ENCODE measurements at regions not wholly inside any gene's neighbourhood (a gene's known extent, or its start where the extent isn't known, plus 50 kb on each side); places are given as distances from the start of the nearest gene placed in this dataset.

- no peak overlapping the region for H3K4me3 ChIP-seq
- ChIA-PET SMC1A (ENCODE audit: uncharacterized antibody, unreplicated experiment) (no interaction called here), CTCF (no interaction called here), RAD21 (ENCODE audit: unreplicated experiment) (no interaction called here), POLR2A (no interaction called here)
- 2% methylated on average over 2 of the region's 2 CpGs for WGBS (ENCODE audit: insufficient coverage, insufficient replicate concordance, low lambda C conversion rate, missing lambda C conversion rate)
- in situ Hi-C loops (cut with MboI) (no loop called here), intact Hi-C loops (cut with micrococcal nuclease; ENCODE audit: unreplicated experiment) (no loop called here)
- DNase-seq (ENCODE audit: low read depth, low spot score) (no peak), ATAC-seq (no peak), FAIRE-seq (no peak)
- no peaks in the 10 kb centered on the region for H3K79me2 ChIP-seq (ENCODE audit: control insufficient read depth, insufficient read depth, low read length)
- H3K9ac ChIP-seq (ENCODE audit: control insufficient read depth, insufficient read depth, low read length), result no peak overlapping the region
- H3K27me3 ChIP-seq (replicated peaks in 1 of 2; ENCODE audit: control insufficient read depth in 2 of 2, insufficient read depth in 2 of 2, low read length in 1 of 2), result no peaks in the 10 kb centered on the region; a peak in 2 of 4 replicates
- H2AFZ ChIP-seq (ENCODE audit: control insufficient read depth, low read depth, low read length), result no peak overlapping the region
- H3K27ac ChIP-seq (ENCODE audit: control insufficient read depth, insufficient read depth), result no peak overlapping the region
- H4K20me1 ChIP-seq (ENCODE audit: control insufficient read depth, insufficient read depth), result no peaks in the 10 kb centered on the region
- H3K36me3 ChIP-seq (ENCODE audit: control insufficient read depth in 2 of 2, insufficient read depth in 2 of 2, low read length in 1 of 2), result no peaks in the 10 kb centered on the region
- H3K4me2 ChIP-seq (ENCODE audit: control insufficient read depth, insufficient read depth), result no peak overlapping the region
- no TSS peak for BruUV-seq (replicated peaks)
- no peaks in the 10 kb centered on the region for H3K4me1 ChIP-seq (ENCODE audit: control insufficient read depth, insufficient read depth, low read length)
- H3K9me3 ChIP-seq (replicated peaks; ENCODE audit: control insufficient read depth, insufficient read depth, low read length), result no peaks in the 10 kb centered on the region
- TF ChIP-seq RELA (IDR thresholded peaks at IDR 0.05; ENCODE audit: borderline replicate concordance, partially characterized antibody), result no peak
- TF ChIP-seq, protein P1, sequence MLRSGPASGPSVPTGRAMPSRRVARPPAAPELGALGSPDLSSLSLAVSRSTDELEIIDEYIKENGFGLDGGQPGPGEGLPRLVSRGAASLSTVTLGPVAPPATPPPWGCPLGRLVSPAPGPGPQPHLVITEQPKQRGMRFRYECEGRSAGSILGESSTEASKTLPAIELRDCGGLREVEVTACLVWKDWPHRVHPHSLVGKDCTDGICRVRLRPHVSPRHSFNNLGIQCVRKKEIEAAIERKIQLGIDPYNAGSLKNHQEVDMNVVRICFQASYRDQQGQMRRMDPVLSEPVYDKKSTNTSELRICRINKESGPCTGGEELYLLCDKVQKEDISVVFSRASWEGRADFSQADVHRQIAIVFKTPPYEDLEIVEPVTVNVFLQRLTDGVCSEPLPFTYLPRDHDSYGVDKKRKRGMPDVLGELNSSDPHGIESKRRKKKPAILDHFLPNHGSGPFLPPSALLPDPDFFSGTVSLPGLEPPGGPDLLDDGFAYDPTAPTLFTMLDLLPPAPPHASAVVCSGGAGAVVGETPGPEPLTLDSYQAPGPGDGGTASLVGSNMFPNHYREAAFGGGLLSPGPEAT (IDR thresholded peaks at IDR 0.05; ENCODE audit: low read depth), result no peak
- no peak for TF ChIP-seq SMAD1 (IDR thresholded peaks at IDR 0.05; ENCODE audit: low read depth, partially characterized antibody)
- TF ChIP-seq, protein P2, sequence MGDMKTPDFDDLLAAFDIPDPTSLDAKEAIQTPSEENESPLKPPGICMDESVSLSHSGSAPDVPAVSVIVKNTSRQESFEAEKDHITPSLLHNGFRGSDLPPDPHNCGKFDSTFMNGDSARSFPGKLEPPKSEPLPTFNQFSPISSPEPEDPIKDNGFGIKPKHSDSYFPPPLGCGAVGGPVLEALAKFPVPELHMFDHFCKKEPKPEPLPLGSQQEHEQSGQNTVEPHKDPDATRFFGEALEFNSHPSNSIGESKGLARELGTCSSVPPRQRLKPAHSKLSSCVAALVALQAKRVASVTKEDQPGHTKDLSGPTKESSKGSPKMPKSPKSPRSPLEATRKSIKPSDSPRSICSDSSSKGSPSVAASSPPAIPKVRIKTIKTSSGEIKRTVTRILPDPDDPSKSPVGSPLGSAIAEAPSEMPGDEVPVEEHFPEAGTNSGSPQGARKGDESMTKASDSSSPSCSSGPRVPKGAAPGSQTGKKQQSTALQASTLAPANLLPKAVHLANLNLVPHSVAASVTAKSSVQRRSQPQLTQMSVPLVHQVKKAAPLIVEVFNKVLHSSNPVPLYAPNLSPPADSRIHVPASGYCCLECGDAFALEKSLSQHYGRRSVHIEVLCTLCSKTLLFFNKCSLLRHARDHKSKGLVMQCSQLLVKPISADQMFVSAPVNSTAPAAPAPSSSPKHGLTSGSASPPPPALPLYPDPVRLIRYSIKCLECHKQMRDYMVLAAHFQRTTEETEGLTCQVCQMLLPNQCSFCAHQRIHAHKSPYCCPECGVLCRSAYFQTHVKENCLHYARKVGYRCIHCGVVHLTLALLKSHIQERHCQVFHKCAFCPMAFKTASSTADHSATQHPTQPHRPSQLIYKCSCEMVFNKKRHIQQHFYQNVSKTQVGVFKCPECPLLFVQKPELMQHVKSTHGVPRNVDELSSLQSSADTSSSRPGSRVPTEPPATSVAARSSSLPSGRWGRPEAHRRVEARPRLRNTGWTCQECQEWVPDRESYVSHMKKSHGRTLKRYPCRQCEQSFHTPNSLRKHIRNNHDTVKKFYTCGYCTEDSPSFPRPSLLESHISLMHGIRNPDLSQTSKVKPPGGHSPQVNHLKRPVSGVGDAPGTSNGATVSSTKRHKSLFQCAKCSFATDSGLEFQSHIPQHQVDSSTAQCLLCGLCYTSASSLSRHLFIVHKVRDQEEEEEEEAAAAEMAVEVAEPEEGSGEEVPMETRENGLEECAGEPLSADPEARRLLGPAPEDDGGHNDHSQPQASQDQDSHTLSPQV (IDR thresholded peaks at IDR 0.05), result no peak
- no peak for TF ChIP-seq FOXK2 (IDR thresholded peaks at IDR 0.05)
- TF ChIP-seq, protein P3, sequence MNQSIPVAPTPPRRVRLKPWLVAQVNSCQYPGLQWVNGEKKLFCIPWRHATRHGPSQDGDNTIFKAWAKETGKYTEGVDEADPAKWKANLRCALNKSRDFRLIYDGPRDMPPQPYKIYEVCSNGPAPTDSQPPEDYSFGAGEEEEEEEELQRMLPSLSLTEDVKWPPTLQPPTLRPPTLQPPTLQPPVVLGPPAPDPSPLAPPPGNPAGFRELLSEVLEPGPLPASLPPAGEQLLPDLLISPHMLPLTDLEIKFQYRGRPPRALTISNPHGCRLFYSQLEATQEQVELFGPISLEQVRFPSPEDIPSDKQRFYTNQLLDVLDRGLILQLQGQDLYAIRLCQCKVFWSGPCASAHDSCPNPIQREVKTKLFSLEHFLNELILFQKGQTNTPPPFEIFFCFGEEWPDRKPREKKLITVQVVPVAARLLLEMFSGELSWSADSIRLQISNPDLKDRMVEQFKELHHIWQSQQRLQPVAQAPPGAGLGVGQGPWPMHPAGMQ (IDR thresholded peaks at IDR 0.05; ENCODE audit: borderline replicate concordance), result no peak
- no peak for TF ChIP-seq EED (IDR thresholded peaks at IDR 0.05; ENCODE audit: low read depth)
- TF ChIP-seq POLR2AphosphoS5 (IDR thresholded peaks at IDR 0.05; ENCODE audit: low read length), result no peak
- no peak for TF ChIP-seq ZNF207 (IDR thresholded peaks at IDR 0.05; ENCODE audit: borderline replicate concordance)
- TF ChIP-seq BCL11A (IDR thresholded peaks at IDR 0.05; ENCODE audit: low read depth, low read length), result no peak
- no peak for TF ChIP-seq ETV6 (conservative IDR thresholded peaks at IDR 0.05 in 1 of 2, IDR thresholded peaks at IDR 0.05 in 1 of 2; ENCODE audit: borderline replicate concordance in 1 of 2, low read depth in 1 of 2)
- no peak for TF ChIP-seq SKIL (IDR thresholded peaks at IDR 0.05; ENCODE audit: low read depth, poor library complexity, severe bottlenecking)
- no peak for TF ChIP-seq STAT1 (conservative IDR thresholded peaks at IDR 0.05)
- no peak for TF ChIP-seq MTA3 (IDR thresholded peaks at IDR 0.05; ENCODE audit: borderline replicate concordance, low read length)
- TF ChIP-seq TBL1XR1 (IDR thresholded peaks at IDR 0.05; ENCODE audit: low read depth, low read length), result no peak
- no peak for TF ChIP-seq RAD51 (IDR thresholded peaks at IDR 0.05)
- no peak for TF ChIP-seq SMARCA5 (IDR thresholded peaks at IDR 0.05)
- no peak for TF ChIP-seq MTA2 (IDR thresholded peaks at IDR 0.05; ENCODE audit: low read depth)
Measured at GRCh38 chr2:12959935-12960334, 243.2 kb downstream of the TRIB2 start.
